Prostate gland (tissue), 2 donors: ENCODE measurements at regions not wholly inside any gene's neighbourhood (a gene's known extent, or its start where the extent isn't known, plus 50 kb on each side); places are given as distances from the start of the nearest gene placed in this dataset.
"Not testable (repeated sequence)": the region's sequence is repeated elsewhere in the genome, so short reads cannot be mapped to it uniquely, and the experiment has no call there.

ENCODE experiments used
- CTCF ChIP-seq, 4 experiments: fragments of 200-600 bp in 2 of 4; fragments of 450-650 bp in 2 of 4; sonication (generic) in 2 of 4; IDR thresholded peaks; 1 replicate in 3 of 4; 2 replicates in 1 of 4; pipeline ENCODE4 v1.5.1; 2016 to 2019; ENCODE audit warnings: antibody characterized with exemption in 4 of 4, mild to moderate bottlenecking in 2 of 4, moderate library complexity in 2 of 4
- POLR2A ChIP-seq: fragments of 450-650 bp; IDR thresholded peaks from one replicate; pipeline ENCODE4 v1.6.1; 2016; ENCODE audit warnings: antibody characterized with exemption, mild to moderate bottlenecking

- not testable (repeated sequence) for TF ChIP-seq POLR2A; CTCF (IDR thresholded peaks at IDR 0.05)
Measured at GRCh38 chr12:71311611-71312010, 128.0 kb upstream of the LGR5 start.
